Stimulated activated CD4-positive, alpha-beta T cell treated with anti-CD3 and anti-CD28 coated beads, Interleukin-12 subunit alpha, Interleukin-12 subunit beta, amount 100 ng/mL, for 48 hours (primary cell): ENCODE measurements at regions not wholly inside any gene's neighbourhood (a gene's known extent, or its start where the extent isn't known, plus 50 kb on each side); places are given as distances from the start of the nearest gene placed in this dataset.
"Not testable (repeated sequence)": the region's sequence is repeated elsewhere in the genome, so short reads cannot be mapped to it uniquely, and the experiment has no call there.

ENCODE experiments used
- DNase-seq, 3 donors: peaks; one replicate each; pipeline ENCODE4 v3.0.0-alpha.2; 2020; ENCODE audit warnings: low read depth in 2 of 3, low spot score in 1 of 3

GRCh38 chr15:26032162-26032846 is 169.2 kb upstream of the ATP10A start:
- no peak for DNase-seq

GRCh38 chr15:26029586-26029985 is 166.5 kb upstream of the ATP10A start:
- not testable (repeated sequence) for DNase-seq

GRCh38 chr15:26029146-26029545 is 166.0 kb upstream of the ATP10A start:
- DNase-seq: no peak

- no peak for DNase-seq
Observed at GRCh38 chr15:26028086-26028740, 165.1 kb upstream of the ATP10A start.

GRCh38 chr15:26026671-26027070 is 163.5 kb upstream of the ATP10A start:
- DNase-seq: not testable (repeated sequence)

- DNase-seq: no peak
Observed at GRCh38 chr15:26024241-26024640, 161.1 kb upstream of the ATP10A start.

GRCh38 chr15:26023691-26024090 is 160.6 kb upstream of the ATP10A start:
- DNase-seq: no peak

- no peak for DNase-seq
Observed at GRCh38 chr15:26023231-26023630, 160.1 kb upstream of the ATP10A start.

- DNase-seq: no peak
Observed at GRCh38 chr15:26020871-26021270, 157.7 kb upstream of the ATP10A start.

- DNase-seq: no peak
Observed at GRCh38 chr15:26017665-26018064, 154.5 kb upstream of the ATP10A start.

- DNase-seq: no peak
Observed at GRCh38 chr15:26015516-26016075, 152.5 kb upstream of the ATP10A start.

GRCh38 chr15:26013981-26014380 is 150.9 kb upstream of the ATP10A start:
- DNase-seq: no peak

- DNase-seq: no peak
Observed at GRCh38 chr15:26011916-26012315, 148.8 kb upstream of the ATP10A start.

GRCh38 chr15:26007151-26007550 is 144.0 kb upstream of the ATP10A start:
- no peak for DNase-seq

- no peak for DNase-seq
Observed at GRCh38 chr15:26001201-26001600, 138.1 kb upstream of the ATP10A start.

GRCh38 chr15:25993506-25993905 is 130.4 kb upstream of the ATP10A start:
- no peak for DNase-seq

- no peak for DNase-seq
Observed at GRCh38 chr15:25990220-25990619, 127.1 kb upstream of the ATP10A start.

- peak in 2 of 3 donors; percentile 0 to 9 for DNase-seq
Observed at GRCh38 chr15:25989327-25989726, 126.2 kb upstream of the ATP10A start.

- not testable (repeated sequence) for DNase-seq
Observed at GRCh38 chr15:25988716-25989115, 125.6 kb upstream of the ATP10A start.

GRCh38 chr15:25987638-25988037 is 124.5 kb upstream of the ATP10A start:
- no peak for DNase-seq

- no peak for DNase-seq
Observed at GRCh38 chr15:25985165-25985564, 122.0 kb upstream of the ATP10A start.

GRCh38 chr15:25982736-25983135 is 119.6 kb upstream of the ATP10A start:
- DNase-seq: no peak

- no peak for DNase-seq
Observed at GRCh38 chr15:25981114-25981513, 118.0 kb upstream of the ATP10A start.
